IMR-90 (cell line): ENCODE measurements at regions not wholly inside any gene's neighbourhood (a gene's known extent, or its start where the extent isn't known, plus 50 kb on each side); places are given as distances from the start of the nearest gene placed in this dataset.
A peak's percentile ranks its signal among the peaks of the same experiment; 100 is the strongest.

Experiments used
- ATAC-seq: fragments of 200-7000 bp; cut with Tn5 transposase; 2 replicates; pipeline ENCODE4 v1.9.1; 2020; ENCODE audit warnings: low read depth, mild to moderate bottlenecking, moderate library complexity
- BruUV-seq: library from RNA; stranded (reverse); fragments of 400-500 nt; replicated peaks from 2 replicates; lab custom pipeline; 2021; lab: Mats Ljungman, UMichigan
- CTCF ChIA-PET: fragments of 300-600 bp; formaldehyde crosslinking; extraction: SDS; loops from one replicate; lab custom pipeline; 2021; ENCODE audit warnings: antibody characterized with exemption; lab: Yijun Ruan, JAX
- POLR2A ChIA-PET: fragments of 300-600 bp; sonication (Branson Sonifier 250); formaldehyde crosslinking; loops from one replicate; lab custom pipeline; 2022; ENCODE audit warnings: antibody characterized with exemption; ENCODE audit not compliant: unreplicated experiment; lab: Charles Lee
- DNase-seq: peaks from one replicate; pipeline ENCODE4 v3.0.0; 2013
- H2AFZ ChIP-seq: replicated peaks from 2 replicates; pipeline ENCODE3; 2013; ENCODE audit warnings: low read length, mild to moderate bottlenecking; ENCODE audit not compliant: poor library complexity
- H2AK5ac ChIP-seq: 2 replicates; pipeline ENCODE4 v1.6.1; 2013; ENCODE audit warnings: low read depth, low read length, inconsistent platforms
- H2AK9ac ChIP-seq: replicated peaks from 2 replicates; pipeline ENCODE3; 2013; ENCODE audit warnings: mild to moderate bottlenecking, low read depth, low read length, moderate library complexity; ENCODE audit not compliant: poor library complexity
- H2BK120ac ChIP-seq: 2 replicates; pipeline ENCODE4 v1.6.1; 2013; ENCODE audit warnings: low read depth, low read length, inconsistent platforms
- H2BK15ac ChIP-seq: 3 replicates; pipeline ENCODE4 v1.6.1; 2013; ENCODE audit warnings: low read depth, low read length, inconsistent platforms
- H2BK20ac ChIP-seq: 2 replicates; pipeline ENCODE4 v1.6.1; 2013; ENCODE audit warnings: low read depth, mild to moderate bottlenecking, inconsistent platforms, low read length, moderate library complexity
- H2BK5ac ChIP-seq: 2 replicates; pipeline ENCODE4 v1.6.1; 2013; ENCODE audit warnings: mild to moderate bottlenecking, low read depth, low read length, inconsistent platforms; ENCODE audit not compliant: poor library complexity, severe bottlenecking
- H3K14ac ChIP-seq: replicated peaks from 2 replicates; pipeline ENCODE4 v1.6.1; 2013; ENCODE audit warnings: low read depth, low read length, inconsistent platforms
- H3K18ac ChIP-seq: 2 replicates; pipeline ENCODE4 v1.6.1; 2013; ENCODE audit warnings: low read depth, low read length, control low read depth
- H3K23ac ChIP-seq: 2 replicates; pipeline ENCODE4 v1.6.1; 2013; ENCODE audit warnings: low read depth, low read length, inconsistent platforms
- H3K27ac ChIP-seq: 2 replicates; pipeline ENCODE4 v1.5.1; 2013; ENCODE audit warnings: mild to moderate bottlenecking, control low read depth, low read length; ENCODE audit not compliant: insufficient read depth
- H3K27me3 ChIP-seq: 2 replicates; pipeline ENCODE4 v1.6.1; 2013; ENCODE audit warnings: low read length; ENCODE audit not compliant: control insufficient read depth, insufficient read depth
- H3K36me3 ChIP-seq: 2 replicates; pipeline ENCODE4 v1.6.1; 2013; ENCODE audit warnings: low read length, mixed read lengths; ENCODE audit not compliant: control insufficient read depth, insufficient read depth
- H3K4ac ChIP-seq: 2 replicates; pipeline ENCODE4 v1.6.1; 2013; ENCODE audit warnings: low read depth, low read length, inconsistent platforms
- H3K4me1 ChIP-seq: 2 replicates; pipeline ENCODE4 v1.6.1; 2013; ENCODE audit warnings: low read length, mixed read lengths; ENCODE audit not compliant: control insufficient read depth, insufficient read depth
- H3K4me2 ChIP-seq: 2 replicates; pipeline ENCODE4 v1.6.1; 2013; ENCODE audit warnings: low read depth, mild to moderate bottlenecking, control low read depth, low read length, moderate library complexity
- H3K4me3 ChIP-seq: 2 replicates; pipeline ENCODE4 v1.5.1; 2013; ENCODE audit warnings: low read depth, mild to moderate bottlenecking, control low read depth, low read length, moderate library complexity; ENCODE audit not compliant: insufficient read depth
- H3K56ac ChIP-seq: 2 replicates; pipeline ENCODE4 v1.6.1; 2013; ENCODE audit warnings: low read length, inconsistent platforms; ENCODE audit not compliant: insufficient read depth; ENCODE audit errors: extremely low read depth
- H3K79me1 ChIP-seq, 2 experiments: 2 replicates each; pipeline ENCODE4 v1.6.1; 2013; ENCODE audit warnings: low read length in 2 of 2, inconsistent platforms in 1 of 2, low read depth in 1 of 2
- H3K9ac ChIP-seq: 2 replicates; pipeline ENCODE4 v1.6.1; 2013; ENCODE audit warnings: low read depth, low read length, control low read depth
- H3K9me1 ChIP-seq: 2 replicates; pipeline ENCODE4 v1.6.1; 2013; ENCODE audit warnings: low read length, inconsistent platforms; ENCODE audit not compliant: insufficient read depth
- H3K9me3 ChIP-seq: 2 replicates; pipeline ENCODE4 v1.6.1; 2013; ENCODE audit warnings: low read length; ENCODE audit not compliant: control insufficient read depth, insufficient read depth
- H4K20me1 ChIP-seq: 2 replicates; pipeline ENCODE4 v1.6.1; 2013; ENCODE audit warnings: low read length, inconsistent platforms; ENCODE audit not compliant: insufficient read depth
- H4K5ac ChIP-seq: 2 replicates; pipeline ENCODE4 v1.6.1; 2013; ENCODE audit warnings: mild to moderate bottlenecking, low read depth, low read length, control low read depth
- H4K8ac ChIP-seq, 2 experiments: 2 replicates each; pipeline ENCODE4 v1.6.1; 2013; ENCODE audit warnings: low read depth in 2 of 2, low read length in 2 of 2, control low read depth in 1 of 2, inconsistent platforms in 1 of 2
- H4K91ac ChIP-seq: 2 replicates; pipeline ENCODE4 v1.6.1; 2013; ENCODE audit warnings: low read depth, low read length, inconsistent platforms; ENCODE audit not compliant: insufficient read depth
- BHLHE40 ChIP-seq: fragments of 150-350 bp; IDR thresholded peaks from 2 replicates; pipeline ENCODE4 v1.6.1; 2016; ENCODE audit warnings: mild to moderate bottlenecking, low read depth, low read length
- MAFK ChIP-seq: IDR thresholded peaks from 2 replicates; pipeline ENCODE4 v1.6.1; 2012; ENCODE audit warnings: low read depth, low read length, improper control_type of control experiment
- MXI1 ChIP-seq: IDR thresholded peaks from 2 replicates; pipeline ENCODE4 v1.6.1; 2012; ENCODE audit warnings: low read depth, mild to moderate bottlenecking, low read length, moderate library complexity, borderline replicate concordance
- NFE2L2 ChIP-seq: fragments of 150-350 bp; IDR thresholded peaks from 2 replicates; pipeline ENCODE4 v1.6.1; 2016; ENCODE audit warnings: low read depth, mild to moderate bottlenecking, low read length
- POLR2A ChIP-seq: IDR thresholded peaks from 2 replicates; pipeline ENCODE4 v1.6.1; 2012; ENCODE audit warnings: mild to moderate bottlenecking, low read depth, low read length
- RAD21 ChIP-seq: IDR thresholded peaks from 2 replicates; pipeline ENCODE4 v1.6.1; 2012; ENCODE audit warnings: low read length, improper control_type of control experiment
- RFX5 ChIP-seq: IDR thresholded peaks from 2 replicates; pipeline ENCODE4 v1.8.0; 2012; ENCODE audit warnings: low read depth, mild to moderate bottlenecking, low read length, moderate library complexity
- SMC3 ChIP-seq: fragments of 150-350 bp; IDR thresholded peaks from 2 replicates; pipeline ENCODE4 v1.6.1; 2016; ENCODE audit warnings: low read depth, mild to moderate bottlenecking, antibody characterized with exemption, low read length, moderate library complexity
- WGBS, 2 experiments: methylation state at CpG; one replicate each; pipeline versions ENCODE4 v1.1.5 to v1.1.7; 2013; ENCODE audit warnings: missing lambda C conversion rate in 2 of 2; ENCODE audit not compliant: insufficient read length in 1 of 2; ENCODE audit errors: extremely low coverage in 2 of 2; 5-methylcytosine and 5-hydroxymethylcytosine counted together
- dilution Hi-C: fragments of 300-500 bp; cut with HindIII; formaldehyde crosslinking; loops from one replicate; pipeline ENCODE4 v1.14.3; 2018; ENCODE audit warnings: low sequenced_read_pairs; ENCODE audit not compliant: unreplicated experiment
- in situ Hi-C: fragments of 300-500 bp; cut with MboI; formaldehyde crosslinking; loops from 3 replicates; pipeline ENCODE4 v1.14.3; 2019; ENCODE audit warnings: low sequenced_read_pairs, inconsistent platforms, mixed read lengths
- intact Hi-C: fragments of 100-400 bp; cut with micrococcal nuclease; formaldehyde crosslinking; loops from 2 replicates; pipeline ENCODE4 v1.10.0; 2022
- TF ChIP-seq, protein P1 (sequence below): fragments of 150-350 bp; IDR thresholded peaks from 2 replicates; pipeline ENCODE4 v1.6.1; 2017; ENCODE audit warnings: mild to moderate bottlenecking, antibody characterized with exemption, low read length, low read depth
- TF ChIP-seq, protein P2 (sequence below): fragments of 150-350 bp; IDR thresholded peaks from 2 replicates; pipeline ENCODE4 v1.6.1; 2016; ENCODE audit warnings: low read depth, mild to moderate bottlenecking, low read length, moderate library complexity, borderline replicate concordance
- TF ChIP-seq, protein P3 (sequence below): conservative IDR thresholded peaks from 2 replicates; pipeline ENCODE4 v1.5.1; 2012; ENCODE audit warnings: mild to moderate bottlenecking, low read depth, low read length, improper control_type of control experiment

GRCh38 chr18:9015689-9016088, 86.8 kb upstream of the NDUFV2 start:
- TF ChIP-seq, protein P1, sequence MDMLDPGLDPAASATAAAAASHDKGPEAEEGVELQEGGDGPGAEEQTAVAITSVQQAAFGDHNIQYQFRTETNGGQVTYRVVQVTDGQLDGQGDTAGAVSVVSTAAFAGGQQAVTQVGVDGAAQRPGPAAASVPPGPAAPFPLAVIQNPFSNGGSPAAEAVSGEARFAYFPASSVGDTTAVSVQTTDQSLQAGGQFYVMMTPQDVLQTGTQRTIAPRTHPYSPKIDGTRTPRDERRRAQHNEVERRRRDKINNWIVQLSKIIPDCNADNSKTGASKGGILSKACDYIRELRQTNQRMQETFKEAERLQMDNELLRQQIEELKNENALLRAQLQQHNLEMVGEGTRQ: no peak
- TF ChIP-seq RFX5 (no peak), BHLHE40 (no peak), NFE2L2 (no peak), RAD21 (no peak), SMC3 (no peak), POLR2A (no peak), MXI1 (no peak), MAFK (no peak)
- TF ChIP-seq, protein P2, sequence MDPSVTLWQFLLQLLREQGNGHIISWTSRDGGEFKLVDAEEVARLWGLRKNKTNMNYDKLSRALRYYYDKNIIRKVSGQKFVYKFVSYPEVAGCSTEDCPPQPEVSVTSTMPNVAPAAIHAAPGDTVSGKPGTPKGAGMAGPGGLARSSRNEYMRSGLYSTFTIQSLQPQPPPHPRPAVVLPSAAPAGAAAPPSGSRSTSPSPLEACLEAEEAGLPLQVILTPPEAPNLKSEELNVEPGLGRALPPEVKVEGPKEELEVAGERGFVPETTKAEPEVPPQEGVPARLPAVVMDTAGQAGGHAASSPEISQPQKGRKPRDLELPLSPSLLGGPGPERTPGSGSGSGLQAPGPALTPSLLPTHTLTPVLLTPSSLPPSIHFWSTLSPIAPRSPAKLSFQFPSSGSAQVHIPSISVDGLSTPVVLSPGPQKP: no peak
- TF ChIP-seq, protein P3, sequence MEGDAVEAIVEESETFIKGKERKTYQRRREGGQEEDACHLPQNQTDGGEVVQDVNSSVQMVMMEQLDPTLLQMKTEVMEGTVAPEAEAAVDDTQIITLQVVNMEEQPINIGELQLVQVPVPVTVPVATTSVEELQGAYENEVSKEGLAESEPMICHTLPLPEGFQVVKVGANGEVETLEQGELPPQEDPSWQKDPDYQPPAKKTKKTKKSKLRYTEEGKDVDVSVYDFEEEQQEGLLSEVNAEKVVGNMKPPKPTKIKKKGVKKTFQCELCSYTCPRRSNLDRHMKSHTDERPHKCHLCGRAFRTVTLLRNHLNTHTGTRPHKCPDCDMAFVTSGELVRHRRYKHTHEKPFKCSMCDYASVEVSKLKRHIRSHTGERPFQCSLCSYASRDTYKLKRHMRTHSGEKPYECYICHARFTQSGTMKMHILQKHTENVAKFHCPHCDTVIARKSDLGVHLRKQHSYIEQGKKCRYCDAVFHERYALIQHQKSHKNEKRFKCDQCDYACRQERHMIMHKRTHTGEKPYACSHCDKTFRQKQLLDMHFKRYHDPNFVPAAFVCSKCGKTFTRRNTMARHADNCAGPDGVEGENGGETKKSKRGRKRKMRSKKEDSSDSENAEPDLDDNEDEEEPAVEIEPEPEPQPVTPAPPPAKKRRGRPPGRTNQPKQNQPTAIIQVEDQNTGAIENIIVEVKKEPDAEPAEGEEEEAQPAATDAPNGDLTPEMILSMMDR: no peak
- Histone ChIP-seq H2BK120ac (peak overlapping the region; percentile 97), H3K9me1 (0 out of 2 replicates have a peak, but pooled peaks cover 3% of the 10 kb centered on the region), H3K14ac (peak overlapping the region; percentile 87), H3K27ac (0 out of 2 replicates have a peak overlapping the region, but pooled peaks have one; percentile 20), H2BK5ac (peak overlapping the region; percentile 31), H2BK20ac (peak overlapping the region; percentile 94), H3K18ac (peak overlapping the region; percentile 31; the same call in 1 of the 2 replicates), H4K5ac (peak overlapping the region; percentile 34), H3K27me3 (no peaks in the 10 kb centered on the region), H2AFZ (peak overlapping the region; percentile 66), H3K79me1 (no peaks in the 10 kb centered on the region; a peak in 1 of 4 replicates), H3K4ac (peak overlapping the region; percentile 82), H3K56ac (no peak overlapping the region), H3K4me3 (no peak overlapping the region), H3K23ac (no peak overlapping the region), H3K9me3 (peaks cover 2% of the 10 kb centered on the region; the same call in 1 of the 2 replicates), H3K9ac (no peak overlapping the region), H4K8ac (peak overlapping the region; percentile 80 to 84; a peak in 2 of 4 replicates), H3K36me3 (no peaks in the 10 kb centered on the region), H4K20me1 (no peaks in the 10 kb centered on the region; the same call in 1 of the 2 replicates), H2AK5ac (peak overlapping the region; percentile 77), H2BK15ac (peak overlapping the region; percentile 89; the same call in 2 of the 3 replicates), H4K91ac (peak overlapping the region; percentile 84), H3K4me1 (peaks cover 15% of the 10 kb centered on the region), H2AK9ac (peak overlapping the region; percentile 93), H3K4me2 (no peak overlapping the region)
- ATAC-seq (no peak), DNase-seq (no peak)
- in situ Hi-C loops (no loop called here), intact Hi-C loops (loop anchor here (10.0 kb wide), 1 partner anchor 1089 kb away; no protein-coding TSS in a partner anchor), dilution Hi-C loops (no loop called here)
- BruUV-seq: no TSS peak
- ChIA-PET POLR2A (no interaction called here), CTCF (interaction anchor here (0.6 to 0.9 kb wide), 2 partner anchors 20 to 319 kb away, joined by 5 to 6 read pairs; no protein-coding TSS in a partner anchor)
- WGBS, 2 experiments: 86 to 100% methylated on average over 1 to 2 of the region's 3 CpGs
